COLO829 (cell line): ENCODE measurements at regions not wholly inside any gene's neighbourhood (a gene's known extent, or its start where the extent isn't known, plus 50 kb on each side); places are given as distances from the start of the nearest gene placed in this dataset.
A peak's percentile ranks its signal among the peaks of the same experiment; 100 is the strongest.

ENCODE experiments used
- DNase-seq: peaks from one replicate; pipeline ENCODE4 v3.0.0; 2012; ENCODE audit warnings: low spot score

DNA sequence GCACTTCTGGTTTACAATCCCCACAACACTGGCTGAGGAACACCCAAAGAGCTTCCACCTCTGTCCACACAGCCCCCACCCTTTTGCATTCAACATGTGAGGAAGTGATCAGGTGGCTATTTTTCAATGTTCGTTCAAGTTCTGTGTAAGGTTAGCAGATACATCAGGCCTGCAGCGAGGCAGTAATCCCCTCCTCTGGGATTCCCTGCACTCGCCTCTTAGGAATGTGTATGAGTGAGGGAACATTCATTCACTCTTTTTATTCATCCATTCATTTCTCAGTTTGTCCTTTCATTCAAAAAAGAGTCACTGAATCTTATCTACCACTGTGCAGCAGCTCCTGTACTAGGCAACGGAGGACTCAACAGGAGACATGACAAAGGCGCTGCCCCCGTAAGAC is 236.4 kb upstream of the PRDM1 start:
- DNase-seq = no peak

DNA sequence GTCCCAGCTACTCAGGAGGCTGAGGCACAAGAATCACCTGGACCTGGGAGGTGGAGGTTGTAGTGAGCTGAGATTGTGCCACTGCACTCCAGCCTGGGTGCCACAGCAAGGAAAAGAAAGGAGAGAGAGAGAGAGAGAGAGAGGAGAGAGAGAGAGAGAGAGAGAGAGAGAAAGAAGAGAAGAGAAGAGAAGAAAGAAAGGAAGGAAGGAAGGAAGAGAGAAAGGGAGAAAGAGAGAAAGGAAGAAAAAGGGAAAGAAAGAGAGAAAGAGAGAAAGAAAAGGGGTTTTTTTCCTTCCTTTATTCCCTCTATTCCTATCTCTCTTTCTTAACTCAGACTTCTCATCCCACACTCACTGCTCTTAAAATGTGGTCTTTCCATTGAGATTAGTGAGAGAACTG is 238.7 kb upstream of the PRDM1 start:
- no peak for DNase-seq

DNA sequence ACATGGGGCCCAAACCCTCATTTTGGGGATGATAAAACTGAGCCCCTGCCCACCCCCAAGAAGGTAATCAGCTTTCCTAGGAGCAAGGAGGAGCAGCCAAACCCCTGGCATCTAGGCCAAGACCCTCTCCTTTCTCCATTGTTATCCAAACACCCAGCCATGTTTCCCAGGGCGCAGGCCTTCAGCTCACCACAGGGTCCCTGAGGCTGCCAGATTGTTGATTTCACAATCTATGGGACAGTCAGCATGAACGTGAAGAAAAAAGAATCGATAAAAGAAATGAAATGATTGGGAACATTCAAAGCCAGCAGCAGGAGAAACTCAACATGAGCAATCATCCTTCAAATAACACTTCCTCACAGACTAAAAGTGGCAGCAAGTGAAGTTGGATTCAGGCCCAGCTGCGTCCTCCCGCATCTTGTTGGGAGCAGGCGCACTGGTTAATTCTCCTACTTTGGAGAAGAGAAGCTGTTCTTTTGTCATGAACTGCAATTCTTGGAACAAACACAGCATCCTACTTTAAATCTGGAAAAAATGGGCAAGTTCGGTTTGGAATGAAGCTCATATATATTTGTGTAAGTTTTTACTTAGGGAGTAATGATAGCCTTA is 241.8 kb upstream of the PRDM1 start:
- no peak for DNase-seq

DNA sequence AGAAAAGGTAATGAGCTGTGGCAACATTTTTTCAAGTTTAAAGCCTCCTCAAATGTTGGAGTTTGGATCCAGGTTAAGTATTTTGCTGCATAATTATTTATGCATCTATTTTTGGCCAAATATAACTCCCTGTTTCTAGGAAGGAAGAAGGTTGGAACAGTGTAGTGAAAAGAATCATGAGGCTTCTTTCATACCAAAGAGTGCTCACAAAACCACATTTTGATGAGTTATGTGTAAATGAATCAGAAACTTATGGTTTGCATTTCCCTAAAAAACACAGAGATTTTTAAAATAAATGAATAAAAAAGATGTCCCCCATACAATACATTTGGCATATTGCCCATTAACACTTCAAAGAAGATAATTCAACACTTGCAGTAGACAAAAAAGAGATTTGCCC is 246.9 kb upstream of the PRDM1 start:
- DNase-seq = no peak

DNA sequence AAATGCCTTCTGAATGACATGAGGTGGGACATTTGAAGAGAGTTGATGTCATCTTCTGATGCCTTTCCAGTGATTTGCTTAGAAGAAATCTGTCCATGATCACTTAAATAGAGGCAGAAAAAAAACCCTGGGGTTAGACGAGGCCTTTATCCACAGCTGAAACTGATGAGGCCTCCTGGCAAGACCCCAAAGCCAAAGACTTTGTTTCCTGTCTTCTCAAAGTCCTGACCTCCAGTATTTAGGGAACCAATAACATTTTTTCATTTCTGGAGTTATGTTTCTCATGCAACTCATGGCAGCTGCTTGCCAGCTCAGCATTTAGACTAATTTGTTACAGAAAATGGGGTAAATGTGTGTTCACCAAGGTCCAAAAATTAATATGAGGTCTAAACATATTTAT is 248.0 kb upstream of the PRDM1 start:
- no peak for DNase-seq

DNA sequence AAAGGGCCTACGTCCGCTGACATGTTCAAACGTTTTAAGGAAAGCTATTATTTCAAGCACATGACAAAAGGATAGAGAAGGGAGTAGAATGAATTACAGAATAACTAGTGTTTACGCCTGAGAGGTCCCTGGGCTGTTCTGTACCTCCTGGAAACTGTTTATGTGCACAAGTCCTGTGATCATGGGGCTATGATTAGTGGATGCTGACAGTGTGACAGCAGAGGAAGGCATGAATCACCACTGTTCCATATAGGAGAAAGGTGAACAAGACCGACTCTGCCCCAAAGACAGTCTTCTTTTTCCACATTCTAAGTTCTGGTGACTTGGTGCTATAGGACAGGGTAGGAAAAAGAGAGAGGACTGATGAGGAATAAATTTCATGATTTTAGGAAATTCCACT is 249.2 kb upstream of the PRDM1 start:
- DNase-seq = no peak

DNA sequence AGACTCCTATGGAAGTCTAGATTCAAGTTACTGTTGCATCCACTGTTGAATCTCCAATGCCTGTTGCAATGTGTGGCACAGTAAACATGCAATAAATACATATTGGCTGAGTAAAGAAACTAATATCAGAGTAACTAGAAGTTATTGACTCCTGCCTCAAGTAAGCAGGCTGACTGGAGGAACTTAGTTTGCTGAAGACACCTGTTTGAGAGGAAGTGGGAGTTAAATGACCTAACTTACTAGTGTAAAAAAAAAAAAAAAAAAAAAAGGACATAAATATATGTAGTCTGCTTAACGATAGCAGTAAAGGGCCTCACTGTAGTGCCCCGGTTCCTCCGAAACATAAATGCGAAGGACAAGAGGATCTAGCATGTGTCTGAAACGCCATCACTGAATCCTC is 249.8 kb upstream of the PRDM1 start:
- DNase-seq = no peak

DNA sequence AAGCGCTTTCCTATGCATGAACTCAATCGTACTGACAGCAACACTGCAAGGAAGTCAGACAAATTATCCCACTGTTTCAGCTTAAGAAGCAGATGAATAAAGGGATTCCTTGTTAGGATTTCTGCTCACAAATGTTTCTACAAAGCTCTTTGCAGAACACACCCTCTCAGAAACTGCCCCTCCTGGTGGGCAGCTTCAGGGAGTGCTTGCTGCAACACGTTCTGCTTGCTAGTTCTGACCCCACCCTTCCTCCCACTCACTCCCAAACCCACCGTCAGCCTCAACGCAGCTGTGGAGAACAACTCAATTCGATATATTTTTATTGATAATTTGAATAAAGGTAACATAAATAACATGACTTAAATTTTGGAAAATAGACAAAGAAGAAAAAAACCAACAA is 250.8 kb upstream of the PRDM1 start:
- peak; percentile 64 for DNase-seq

DNA sequence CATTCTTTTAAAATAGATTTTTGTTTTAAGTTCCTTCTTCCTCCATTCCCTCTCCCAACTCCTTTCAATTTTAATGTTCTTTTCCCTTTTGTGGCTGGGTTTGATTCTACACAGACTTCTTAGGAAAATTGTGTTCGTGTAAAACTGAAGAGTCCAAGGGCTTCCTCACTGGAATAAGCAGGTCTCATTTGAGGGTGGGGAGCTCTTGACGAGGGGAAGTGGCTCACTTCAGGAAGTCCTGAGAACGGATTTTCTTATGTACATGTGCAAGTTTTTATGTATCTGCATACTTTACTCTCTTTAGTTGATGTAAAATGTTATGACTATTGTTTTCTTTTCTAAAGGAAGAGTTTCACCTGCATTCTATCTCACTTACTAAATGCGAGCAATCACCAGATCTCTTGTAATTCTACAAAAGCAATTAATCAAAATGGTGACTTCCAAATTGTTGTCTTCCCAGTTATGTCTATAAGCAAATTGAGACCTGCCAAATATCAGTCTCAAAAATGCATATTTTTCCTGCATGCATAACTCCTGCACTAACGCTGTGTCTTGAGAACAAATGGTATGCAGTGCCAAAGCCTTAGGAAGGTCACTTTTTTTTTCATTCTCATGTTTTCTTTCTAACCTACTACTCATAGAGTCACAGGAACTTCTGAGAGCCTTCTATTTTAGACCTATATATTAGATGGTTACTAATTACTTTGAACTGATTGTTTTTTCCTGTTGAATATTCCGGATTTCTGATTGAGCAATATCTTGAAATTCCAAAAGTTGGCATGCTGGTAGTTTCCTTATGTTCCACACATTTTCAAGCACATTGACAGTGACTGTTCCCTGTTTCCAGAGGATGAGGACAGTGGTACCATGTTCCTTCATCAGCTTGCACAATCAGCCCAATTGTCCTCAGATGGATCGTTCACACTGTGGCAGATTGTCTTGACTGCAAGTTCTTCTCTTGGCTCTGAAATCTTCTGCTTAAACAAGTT is 251.9 kb upstream of the PRDM1 start:
- no peak for DNase-seq

DNA sequence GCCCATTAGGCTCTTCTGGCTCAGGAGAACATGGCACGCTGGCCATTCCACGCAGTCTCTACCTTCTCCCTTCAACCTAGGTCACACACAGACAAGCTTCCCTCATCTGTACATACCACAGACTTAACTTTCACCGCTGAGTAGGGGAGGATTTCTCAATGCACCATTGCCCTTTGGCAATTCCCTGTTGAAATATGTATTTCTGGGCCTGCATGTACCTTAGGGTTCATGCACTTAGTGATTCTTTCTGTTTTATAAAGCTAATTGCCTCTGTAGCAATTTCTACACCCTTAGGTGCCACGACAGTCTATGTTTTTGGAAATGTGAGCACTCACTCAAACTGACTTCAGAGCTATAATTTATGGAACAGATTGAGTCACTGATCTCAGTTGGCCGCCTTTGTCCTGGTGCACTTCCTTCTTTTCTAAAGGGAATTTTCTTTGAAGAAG is 253.8 kb upstream of the PRDM1 start:
- no peak for DNase-seq

DNA sequence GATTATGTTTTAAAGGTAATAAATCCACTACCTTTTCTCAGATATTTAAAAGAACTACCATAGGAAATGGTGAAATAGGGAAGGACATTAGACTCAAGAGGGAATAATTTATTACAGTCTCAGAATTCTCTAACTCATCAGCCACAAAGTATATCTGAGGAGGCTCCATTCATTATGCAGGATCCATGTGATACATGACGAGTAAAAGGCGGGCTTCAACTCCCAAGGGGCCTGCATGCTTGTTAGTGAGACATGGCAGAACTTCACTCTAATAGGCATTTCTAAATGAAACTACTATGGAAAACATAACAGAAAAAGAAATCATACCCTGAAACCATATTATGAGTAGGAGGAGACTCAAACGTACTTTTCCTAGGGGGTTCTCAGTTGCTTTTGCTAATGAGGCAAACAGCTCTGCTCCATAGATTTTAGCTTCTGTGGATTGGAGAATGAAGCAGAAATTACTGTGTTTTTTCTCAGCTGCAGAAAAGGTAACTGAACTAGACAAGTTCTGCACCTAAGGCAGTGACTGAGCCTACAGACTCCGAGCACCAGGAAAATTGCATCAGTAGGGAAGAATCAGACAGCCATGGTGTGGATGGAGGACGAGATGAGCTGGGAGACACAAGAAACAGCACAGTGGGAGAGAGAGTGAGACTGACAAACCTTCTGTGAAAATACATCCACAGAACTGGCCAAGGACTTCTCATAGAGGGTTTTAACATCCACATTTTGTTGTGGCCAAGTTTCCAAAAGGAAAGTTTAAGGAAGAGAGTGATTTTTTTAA is 254.6 kb upstream of the PRDM1 start:
- peak; percentile 40 for DNase-seq

DNA sequence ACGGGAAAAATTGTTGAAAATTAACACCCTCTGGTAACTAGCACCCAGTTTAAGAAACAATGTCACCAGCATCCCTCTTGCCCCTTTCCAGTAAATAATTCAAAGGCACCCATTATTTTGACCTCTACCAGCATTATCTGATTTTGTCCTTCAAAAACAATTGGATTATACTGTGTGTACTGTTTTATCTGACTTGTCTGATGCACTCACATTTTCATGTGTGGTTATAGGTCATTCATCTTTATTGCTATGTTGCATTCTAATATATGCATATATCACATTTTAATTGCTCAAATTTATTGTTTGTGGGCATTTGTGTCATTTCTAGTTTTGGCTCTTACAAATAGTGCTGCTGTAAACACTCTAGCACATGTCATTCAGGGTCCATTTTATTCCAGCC is 260.9 kb upstream of the PRDM1 start:
- DNase-seq = no peak

DNA sequence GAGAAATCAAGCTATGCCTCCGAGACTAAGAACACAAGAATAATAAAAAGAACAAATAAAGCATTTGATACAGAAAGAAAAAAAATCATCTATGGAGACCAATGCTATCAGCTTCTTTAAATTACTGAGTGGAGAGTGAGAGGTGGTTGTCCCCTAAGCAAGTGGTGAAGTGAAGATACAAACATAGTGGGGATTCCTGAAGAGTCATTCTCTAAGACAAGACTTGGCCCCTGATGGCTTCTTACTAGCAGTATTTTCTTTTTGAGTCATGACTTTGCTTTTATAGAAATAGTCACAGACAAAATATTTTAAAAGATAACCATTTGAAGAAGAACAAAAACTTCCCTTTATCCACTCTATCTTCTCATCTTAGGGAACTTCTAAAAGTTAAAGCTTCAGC is 261.4 kb upstream of the PRDM1 start:
- no peak for DNase-seq

DNA sequence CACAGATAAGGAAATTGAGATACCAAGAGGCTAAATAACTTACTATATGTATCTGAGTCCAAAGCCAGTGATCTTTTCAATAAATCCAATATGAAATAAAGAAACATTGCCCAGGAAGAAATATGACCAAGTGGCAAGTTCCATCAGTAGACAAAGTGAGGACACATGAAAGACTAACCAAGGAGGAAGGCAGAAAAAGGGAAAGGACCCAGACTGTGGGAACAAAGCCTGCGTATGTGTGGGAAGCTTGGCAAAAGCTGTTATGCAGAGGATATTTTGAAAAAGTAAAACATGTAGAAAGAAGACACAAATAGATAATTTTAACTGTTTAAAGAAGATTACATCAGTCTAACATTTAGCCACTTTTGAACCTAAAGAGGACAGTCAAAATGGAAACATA is 264.4 kb upstream of the PRDM1 start:
- no peak for DNase-seq

DNA sequence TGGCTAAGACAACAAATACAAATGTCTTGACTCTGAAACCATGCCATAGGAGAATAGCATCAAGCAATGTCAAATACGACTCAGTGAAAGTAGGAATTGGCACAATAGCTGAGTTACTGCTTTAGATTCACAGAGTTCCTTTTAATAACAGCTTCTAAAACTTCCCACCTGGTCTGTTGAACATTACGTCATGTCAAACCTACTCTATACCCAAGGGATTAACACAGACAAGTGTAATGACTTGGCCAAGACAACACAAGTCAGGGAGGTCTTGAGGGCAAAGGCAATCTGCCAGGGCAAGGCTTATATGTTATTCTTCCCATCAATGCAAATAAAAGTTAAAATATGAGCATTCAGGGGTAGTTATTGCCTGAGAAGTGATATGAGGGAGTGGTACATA is 265.1 kb upstream of the PRDM1 start:
- DNase-seq = no peak

DNA sequence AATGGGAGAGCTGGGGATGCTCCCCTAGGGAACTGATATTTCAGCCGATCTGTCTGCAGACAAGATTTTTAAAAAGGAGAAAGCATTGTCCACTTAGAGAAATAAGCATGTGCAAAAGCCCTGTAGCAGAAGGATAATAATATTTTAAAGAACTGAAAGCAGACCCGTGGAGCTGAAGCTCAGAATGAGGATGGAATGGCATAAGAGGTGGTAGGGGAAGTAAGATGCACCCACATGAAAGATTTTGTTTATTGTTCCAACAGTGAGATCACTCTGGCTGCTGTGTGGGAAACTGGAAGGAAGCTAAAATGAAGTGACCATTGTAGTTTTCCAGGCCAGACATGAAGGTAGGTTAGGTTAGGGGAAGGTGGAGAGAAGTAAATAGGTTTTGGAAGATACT is 266.4 kb upstream of the PRDM1 start:
- no peak for DNase-seq

DNA sequence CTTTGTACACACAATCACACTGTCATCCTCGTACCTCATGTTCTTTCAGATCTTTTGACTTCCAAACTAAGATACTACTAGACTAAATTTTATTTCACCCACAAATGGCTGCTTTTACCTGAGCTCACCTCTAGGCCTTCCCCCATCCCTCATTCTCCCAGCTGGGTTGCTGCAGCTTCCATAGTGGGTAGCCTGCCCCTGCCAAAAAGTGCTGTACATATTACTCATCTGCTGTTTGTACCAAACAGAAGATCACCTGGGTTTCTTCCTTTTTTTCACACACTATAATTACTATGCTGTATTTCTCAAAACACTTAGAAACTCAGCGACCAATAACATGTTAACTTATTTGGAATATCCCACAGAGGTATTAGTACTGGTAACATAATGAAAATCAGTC is 267.6 kb upstream of the PRDM1 start:
- DNase-seq = no peak

DNA sequence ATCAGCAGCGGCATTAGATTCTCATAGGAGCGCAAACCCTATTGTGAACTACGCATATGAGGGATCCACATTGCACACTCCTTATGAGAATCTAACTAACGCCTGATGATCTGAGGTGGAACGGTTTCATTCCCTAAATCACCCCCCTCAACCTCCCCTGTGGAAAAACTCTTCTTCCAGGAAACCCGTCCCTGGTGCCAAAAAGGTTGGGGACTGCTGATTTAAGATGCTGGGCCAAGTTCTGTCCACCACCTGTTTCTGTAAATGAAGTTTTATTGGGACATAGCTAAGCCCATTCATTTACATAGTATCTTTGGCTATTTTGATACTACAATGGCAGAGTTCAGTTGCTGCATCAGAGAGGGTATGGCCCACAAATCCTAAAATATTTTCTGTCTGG is 268.2 kb upstream of the PRDM1 start:
- no peak for DNase-seq

DNA sequence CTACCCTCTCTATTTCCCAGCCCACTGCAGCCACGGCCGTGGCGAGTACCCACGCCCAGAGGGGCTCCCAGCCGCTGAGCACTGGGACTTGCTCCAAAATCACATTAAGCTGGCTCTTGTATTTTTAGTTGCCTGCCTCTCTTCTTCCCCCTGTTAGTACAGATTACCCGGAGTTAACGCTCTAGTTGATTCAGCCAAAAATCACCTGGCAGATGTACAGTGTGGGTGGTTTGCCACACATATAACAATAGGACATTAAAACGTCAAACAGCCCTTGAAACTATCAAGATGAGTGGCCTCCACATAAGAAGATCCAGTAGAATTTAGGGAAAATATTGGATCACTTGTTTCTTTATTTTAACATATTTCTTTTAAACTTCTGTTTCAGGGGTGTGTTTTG is 268.8 kb upstream of the PRDM1 start:
- no peak for DNase-seq

DNA sequence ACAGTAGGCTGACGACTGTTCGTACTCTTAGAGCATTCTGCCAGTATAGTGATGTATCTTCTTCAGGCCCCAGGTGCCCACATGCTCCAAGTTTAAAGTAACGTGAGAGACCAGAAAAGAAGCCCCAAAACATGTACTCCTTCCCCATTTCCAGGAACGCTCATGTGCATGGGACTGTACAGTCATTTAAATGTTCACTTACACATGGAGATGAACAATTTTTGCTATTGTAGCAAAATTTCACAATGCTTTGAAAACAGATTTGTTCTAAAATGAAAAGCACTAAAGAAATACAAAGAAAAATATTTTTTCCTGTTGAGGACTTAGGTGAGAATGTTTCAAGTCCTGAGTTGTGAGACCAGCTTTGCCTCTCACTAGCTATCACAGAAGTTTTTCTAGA is 269.3 kb upstream of the PRDM1 start:
- DNase-seq = no peak

DNA sequence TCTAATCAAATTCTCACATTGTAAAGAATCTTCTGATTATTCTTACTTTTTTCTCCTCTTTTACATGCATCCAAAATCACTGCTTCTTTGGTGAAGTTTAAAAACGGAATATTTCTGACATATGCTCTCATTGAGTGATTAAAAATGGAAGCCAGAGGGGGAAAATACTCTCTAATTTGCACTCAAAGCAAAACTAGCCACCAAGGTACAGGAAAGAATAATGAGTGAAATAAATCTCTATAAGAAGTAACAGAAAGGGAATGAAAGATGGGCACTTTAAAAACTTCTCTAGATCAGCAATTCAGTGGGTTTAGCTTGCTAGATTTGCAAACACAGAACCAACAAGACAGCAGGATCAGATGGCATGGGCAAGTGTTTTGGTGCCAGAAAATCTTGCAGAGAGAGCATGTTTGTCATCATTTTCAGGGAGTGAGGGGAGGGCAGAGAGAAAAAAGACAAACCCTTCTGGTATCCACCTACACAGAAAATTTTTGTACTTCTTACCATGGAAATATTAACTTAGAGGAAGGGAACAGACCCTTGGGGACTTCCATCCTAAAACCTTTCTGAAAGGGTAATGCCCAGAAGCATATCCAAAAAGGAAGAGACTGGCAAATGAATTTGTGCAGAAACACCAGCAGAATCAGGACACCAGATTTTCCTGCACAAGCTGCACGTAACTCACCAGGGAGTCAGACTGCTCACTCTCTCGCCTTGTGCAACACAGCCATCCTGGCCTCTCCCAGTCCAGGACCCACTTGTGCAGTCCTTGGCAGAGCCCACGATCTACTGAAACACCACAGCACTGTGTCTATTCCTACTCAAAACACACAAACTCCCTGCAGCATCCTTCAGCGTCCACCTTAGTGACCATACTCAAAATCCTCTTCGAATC is 270.2 kb upstream of the PRDM1 start:
- DNase-seq = no peak
